HEK293 (cell line): ENCODE measurements at regions not wholly inside any gene's neighbourhood (a gene's known extent, or its start where the extent isn't known, plus 50 kb on each side); places are given as distances from the start of the nearest gene placed in this dataset.

Experiments used
- CTCF ChIA-PET: fragments of 350-600 bp; formaldehyde crosslinking; extraction: SDS; loops from one replicate; lab custom pipeline; 2021; ENCODE audit warnings: antibody characterized with exemption; lab: Yijun Ruan, JAX
- POLR2A ChIA-PET: fragments of 300-600 bp; formaldehyde crosslinking; extraction: SDS; loops from one replicate; lab custom pipeline; 2020; ENCODE audit warnings: antibody characterized with exemption, inconsistent platforms; lab: Yijun Ruan, JAX
- H3K27ac ChIP-seq: fragments of 200-500 bp; sonication (Bioruptor generic); 2 replicates; pipeline ENCODE4 v1.5.1; 2014; ENCODE audit warnings: low read depth, low read length, control low read depth, inconsistent platforms; ENCODE audit errors: extremely low read depth
- H3K36me3 ChIP-seq, 2 experiments: fragments of 200-500 bp in 1 of 2; sonication (Bioruptor generic) in 1 of 2; 1 replicate in 1 of 2; 2 replicates in 1 of 2; pipeline ENCODE4 v1.5.1; 2014 to 2017; ENCODE audit warnings: inconsistent platforms in 2 of 2, low read length in 2 of 2; ENCODE audit not compliant: control insufficient read depth in 2 of 2, insufficient read depth in 1 of 2
- H3K4me1 ChIP-seq: fragments of 200-500 bp; sonication (Bioruptor generic); 2 replicates; pipeline ENCODE4 v1.5.1; 2014; ENCODE audit warnings: mild to moderate bottlenecking, low read length, inconsistent platforms; ENCODE audit not compliant: control insufficient read depth, insufficient read depth
- H3K4me3 ChIP-seq: 2 replicates; pipeline ENCODE4 v1.5.1; 2011; ENCODE audit warnings: low read depth, mild to moderate bottlenecking, control low read depth, low read length, moderate library complexity
- H3K9me3 ChIP-seq: fragments of 200-500 bp; sonication (Bioruptor generic); 2 replicates; pipeline ENCODE4 v1.5.1; 2014; ENCODE audit warnings: low read depth, low read length, inconsistent platforms; ENCODE audit not compliant: control insufficient read depth, insufficient read depth
- MYNN ChIP-seq: fragments of 450-650 bp; formaldehyde crosslinking; IDR thresholded peaks from 2 replicates; pipeline ENCODE4 v1.5.1; 2016; ENCODE audit warnings: missing biosample characterization, missing genetic modification characterization, borderline replicate concordance
- PRDM1 ChIP-seq: fragments of 450-650 bp; formaldehyde crosslinking; IDR thresholded peaks from 2 replicates; pipeline ENCODE4; 2016; ENCODE audit warnings: missing biosample characterization, missing genetic modification characterization
- WT1 ChIP-seq: fragments of 450-650 bp; formaldehyde crosslinking; IDR thresholded peaks from 2 replicates; pipeline ENCODE4 v1.5.1; 2016; ENCODE audit warnings: missing biosample characterization, missing genetic modification characterization
- ZBTB20 ChIP-seq: fragments of 450-650 bp; formaldehyde crosslinking; IDR thresholded peaks from 2 replicates; pipeline ENCODE4 v1.5.1; 2016; ENCODE audit warnings: missing biosample characterization, missing genetic modification characterization
- ZBTB21 ChIP-seq: fragments of 450-650 bp; formaldehyde crosslinking; IDR thresholded peaks from 2 replicates; pipeline ENCODE4 v1.5.1; 2017; ENCODE audit warnings: missing biosample characterization, missing genetic modification characterization
- ZEB2 ChIP-seq: fragments of 450-650 bp; formaldehyde crosslinking; IDR thresholded peaks from 2 replicates; pipeline ENCODE4 v1.5.1; 2016; ENCODE audit warnings: missing biosample characterization, missing genetic modification characterization
- ZNF138 ChIP-seq: fragments of 450-650 bp; formaldehyde crosslinking; IDR thresholded peaks from 2 replicates; pipeline ENCODE4 v1.5.1; 2016; ENCODE audit warnings: missing biosample characterization, missing genetic modification characterization, borderline replicate concordance
- ZNF211 ChIP-seq: fragments of 450-650 bp; formaldehyde crosslinking; IDR thresholded peaks from 2 replicates; pipeline ENCODE4 v1.5.1; 2016; ENCODE audit warnings: low read depth, missing biosample characterization, missing genetic modification characterization
- ZNF311 ChIP-seq: fragments of 450-650 bp; formaldehyde crosslinking; IDR thresholded peaks from 2 replicates; pipeline ENCODE4 v1.5.1; 2017; ENCODE audit warnings: missing biosample characterization, missing genetic modification characterization, borderline replicate concordance
- ZNF350 ChIP-seq: fragments of 450-650 bp; formaldehyde crosslinking; IDR thresholded peaks from 2 replicates; pipeline ENCODE4 v1.5.0; 2017; ENCODE audit warnings: missing biosample characterization, mild to moderate bottlenecking, missing genetic modification characterization
- ZNF366 ChIP-seq: fragments of 450-650 bp; formaldehyde crosslinking; conservative IDR thresholded peaks from 2 replicates; pipeline ENCODE4 v1.5.1; 2016; ENCODE audit warnings: missing biosample characterization, missing genetic modification characterization
- ZNF600 ChIP-seq: fragments of 450-650 bp; formaldehyde crosslinking; IDR thresholded peaks from 2 replicates; pipeline ENCODE4 v1.5.1; 2016; ENCODE audit warnings: missing biosample characterization, missing genetic modification characterization
- ZNF629 ChIP-seq: fragments of 450-650 bp; formaldehyde crosslinking; IDR thresholded peaks from 2 replicates; pipeline ENCODE4 v1.5.1; 2017; ENCODE audit warnings: missing biosample characterization, missing genetic modification characterization
- ZNF677 ChIP-seq: fragments of 450-650 bp; IDR thresholded peaks from 2 replicates; pipeline ENCODE4 v1.5.0; 2018; ENCODE audit warnings: missing biosample characterization, mild to moderate bottlenecking, missing genetic modification characterization, moderate library complexity
- ZNF747 ChIP-seq: fragments of 450-650 bp; formaldehyde crosslinking; IDR thresholded peaks from 2 replicates; pipeline ENCODE4 v1.5.1; 2016; ENCODE audit warnings: missing biosample characterization, missing genetic modification characterization
- ZNF792 ChIP-seq: fragments of 450-650 bp; formaldehyde crosslinking; IDR thresholded peaks from 2 replicates; pipeline ENCODE4 v1.5.1; 2016; ENCODE audit warnings: missing biosample characterization, missing genetic modification characterization
- TF ChIP-seq, protein P1 (sequence below): fragments of 450-650 bp; formaldehyde crosslinking; IDR thresholded peaks from 2 replicates; pipeline ENCODE4 v1.5.1; 2016; ENCODE audit warnings: missing biosample characterization, missing genetic modification characterization
- TF ChIP-seq, protein P2 (sequence below): fragments of 450-650 bp; IDR thresholded peaks from 2 replicates; pipeline ENCODE4 v1.5.1; 2018; ENCODE audit warnings: missing biosample characterization, missing genetic modification characterization
- TF ChIP-seq, protein P3 (sequence below): fragments of 450-650 bp; formaldehyde crosslinking; IDR thresholded peaks from 2 replicates; pipeline ENCODE4 v1.5.1; 2016; ENCODE audit warnings: missing biosample characterization, missing genetic modification characterization
- TF ChIP-seq, protein P4 (sequence below): fragments of 450-650 bp; formaldehyde crosslinking; IDR thresholded peaks from 2 replicates; pipeline ENCODE4 v1.5.1; 2016; ENCODE audit warnings: missing biosample characterization, missing genetic modification characterization, low read depth
- TF ChIP-seq, protein P5 (sequence below): fragments of 450-650 bp; formaldehyde crosslinking; IDR thresholded peaks from 2 replicates; pipeline ENCODE4 v1.5.1; 2017; ENCODE audit warnings: missing biosample characterization, missing genetic modification characterization
- TF ChIP-seq, protein P6 (sequence below): fragments of 450-650 bp; formaldehyde crosslinking; IDR thresholded peaks from 2 replicates; pipeline ENCODE4 v1.5.1; 2016; ENCODE audit warnings: missing biosample characterization, missing genetic modification characterization

DNA sequence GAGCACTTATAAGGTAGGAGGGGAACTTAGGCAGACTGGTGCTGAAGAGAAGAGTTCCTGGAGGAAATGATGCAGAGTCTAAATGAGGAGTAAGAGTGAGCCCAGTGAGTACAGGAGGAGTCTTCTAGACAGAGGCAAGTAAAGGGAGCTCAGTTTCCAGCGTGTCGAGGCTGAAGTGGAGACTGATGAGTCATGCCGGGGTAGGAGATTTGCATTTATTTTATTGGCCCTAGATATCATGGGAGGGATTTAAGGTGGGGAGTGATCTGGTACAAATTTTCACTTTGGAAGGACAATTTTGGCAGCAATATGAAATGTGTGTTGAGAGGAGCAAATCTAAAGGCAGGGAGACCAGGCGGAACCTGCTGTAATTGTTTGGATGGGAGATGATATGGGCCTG, 157.5 kb downstream of the TTC8 start (continued):
- TF ChIP-seq ZNF677 (tag by site-specific recombination) (no peak), ZNF350 (no peak), ZNF211 (tag by site-specific recombination) (no peak), ZNF311 (tag by site-specific recombination) (no peak), ZEB2 (no peak)
- TF ChIP-seq, protein P1, sequence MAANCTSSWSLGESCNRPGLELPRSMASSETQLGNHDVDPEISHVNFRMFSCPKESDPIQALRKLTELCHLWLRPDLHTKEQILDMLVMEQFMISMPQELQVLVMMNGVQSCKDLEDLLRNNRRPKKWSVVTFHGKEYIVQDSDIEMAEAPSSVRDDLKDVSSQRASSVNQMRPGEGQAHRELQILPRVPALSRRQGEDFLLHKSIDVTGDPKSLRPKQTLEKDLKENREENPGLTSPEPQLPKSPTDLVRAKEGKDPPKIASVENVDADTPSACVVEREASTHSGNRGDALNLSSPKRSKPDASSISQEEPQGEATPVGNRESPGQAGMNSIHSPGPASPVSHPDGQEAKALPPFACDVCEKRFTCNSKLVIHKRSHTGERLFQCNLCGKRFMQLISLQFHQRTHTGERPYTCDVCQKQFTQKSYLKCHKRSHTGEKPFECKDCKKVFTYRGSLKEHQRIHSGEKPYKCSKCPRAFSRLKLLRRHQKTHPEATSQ (tag by site-specific recombination), result no peak

DNA sequence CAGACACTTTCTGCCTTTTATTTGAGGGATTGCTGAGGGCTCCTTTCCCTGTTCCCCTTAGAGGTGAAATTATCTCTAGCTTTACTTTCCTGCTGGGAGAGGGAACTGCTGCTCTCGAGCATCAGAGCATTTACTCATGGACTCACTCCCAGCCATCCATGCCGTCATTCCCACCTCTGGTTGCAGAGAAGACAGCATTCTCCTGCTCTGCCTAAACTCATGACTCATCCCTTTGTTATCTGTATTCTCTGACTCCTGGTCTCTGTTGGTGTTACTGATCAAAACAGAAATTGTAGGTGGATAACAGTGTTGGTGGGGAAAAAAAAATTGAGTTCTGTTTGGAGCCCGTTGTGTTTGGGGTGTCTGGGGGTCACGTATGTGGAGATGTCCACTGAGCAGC, 159.3 kb downstream of the TTC8 start:
- Histone ChIP-seq H3K36me3 (no peaks in the 10 kb centered on the region), H3K4me1 (no peaks in the 10 kb centered on the region), H3K4me3 (no peak overlapping the region), H3K9me3 (no peaks in the 10 kb centered on the region), H3K27ac (no peak overlapping the region)
- POLR2A ChIA-PET, result no interaction called here
- CTCF ChIA-PET, result interaction anchor here (1.1 kb wide), 1 partner anchor 57 kb away, joined by 5 read pairs; no protein-coding TSS in a partner anchor
- TF ChIP-seq PRDM1, result peak; percentile 90
- no peak for TF ChIP-seq ZNF138 (tag by site-specific recombination)
- TF ChIP-seq ZNF747, result no peak
- peak; percentile 55; the same call in 1 of the 2 replicates for TF ChIP-seq ZNF629 (tag by site-specific recombination)
- TF ChIP-seq ZBTB21 (tag by site-specific recombination), result peak; percentile 50; the same call in 1 of the 2 replicates
- TF ChIP-seq, protein P2, sequence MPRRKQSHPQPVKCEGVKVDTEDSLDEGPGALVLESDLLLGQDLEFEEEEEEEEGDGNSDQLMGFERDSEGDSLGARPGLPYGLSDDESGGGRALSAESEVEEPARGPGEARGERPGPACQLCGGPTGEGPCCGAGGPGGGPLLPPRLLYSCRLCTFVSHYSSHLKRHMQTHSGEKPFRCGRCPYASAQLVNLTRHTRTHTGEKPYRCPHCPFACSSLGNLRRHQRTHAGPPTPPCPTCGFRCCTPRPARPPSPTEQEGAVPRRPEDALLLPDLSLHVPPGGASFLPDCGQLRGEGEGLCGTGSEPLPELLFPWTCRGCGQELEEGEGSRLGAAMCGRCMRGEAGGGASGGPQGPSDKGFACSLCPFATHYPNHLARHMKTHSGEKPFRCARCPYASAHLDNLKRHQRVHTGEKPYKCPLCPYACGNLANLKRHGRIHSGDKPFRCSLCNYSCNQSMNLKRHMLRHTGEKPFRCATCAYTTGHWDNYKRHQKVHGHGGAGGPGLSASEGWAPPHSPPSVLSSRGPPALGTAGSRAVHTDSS, result no peak
- peak; percentile 51; the same call in 1 of the 2 replicates for TF ChIP-seq ZNF600
- TF ChIP-seq, protein P3, sequence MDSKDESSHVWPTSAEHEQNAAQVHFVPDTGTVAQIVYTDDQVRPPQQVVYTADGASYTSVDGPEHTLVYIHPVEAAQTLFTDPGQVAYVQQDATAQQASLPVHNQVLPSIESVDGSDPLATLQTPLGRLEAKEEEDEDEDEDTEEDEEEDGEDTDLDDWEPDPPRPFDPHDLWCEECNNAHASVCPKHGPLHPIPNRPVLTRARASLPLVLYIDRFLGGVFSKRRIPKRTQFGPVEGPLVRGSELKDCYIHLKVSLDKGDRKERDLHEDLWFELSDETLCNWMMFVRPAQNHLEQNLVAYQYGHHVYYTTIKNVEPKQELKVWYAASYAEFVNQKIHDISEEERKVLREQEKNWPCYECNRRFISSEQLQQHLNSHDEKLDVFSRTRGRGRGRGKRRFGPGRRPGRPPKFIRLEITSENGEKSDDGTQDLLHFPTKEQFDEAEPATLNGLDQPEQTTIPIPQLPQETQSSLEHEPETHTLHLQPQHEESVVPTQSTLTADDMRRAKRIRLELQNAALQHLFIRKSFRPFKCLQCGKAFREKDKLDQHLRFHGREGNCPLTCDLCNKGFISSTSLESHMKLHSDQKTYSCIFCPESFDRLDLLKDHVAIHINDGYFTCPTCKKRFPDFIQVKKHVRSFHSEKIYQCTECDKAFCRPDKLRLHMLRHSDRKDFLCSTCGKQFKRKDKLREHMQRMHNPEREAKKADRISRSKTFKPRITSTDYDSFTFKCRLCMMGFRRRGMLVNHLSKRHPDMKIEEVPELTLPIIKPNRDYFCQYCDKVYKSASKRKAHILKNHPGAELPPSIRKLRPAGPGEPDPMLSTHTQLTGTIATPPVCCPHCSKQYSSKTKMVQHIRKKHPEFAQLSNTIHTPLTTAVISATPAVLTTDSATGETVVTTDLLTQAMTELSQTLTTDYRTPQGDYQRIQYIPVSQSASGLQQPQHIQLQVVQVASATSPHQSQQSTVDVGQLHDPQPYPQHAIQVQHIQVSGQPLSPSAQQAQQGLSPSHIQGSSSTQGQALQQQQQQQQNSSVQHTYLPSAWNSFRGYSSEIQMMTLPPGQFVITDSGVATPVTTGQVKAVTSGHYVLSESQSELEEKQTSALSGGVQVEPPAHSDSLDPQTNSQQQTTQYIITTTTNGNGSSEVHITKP (tag by site-specific recombination), result 0 out of 2 replicates have a peak, but pooled peaks have one; percentile 22

DNA sequence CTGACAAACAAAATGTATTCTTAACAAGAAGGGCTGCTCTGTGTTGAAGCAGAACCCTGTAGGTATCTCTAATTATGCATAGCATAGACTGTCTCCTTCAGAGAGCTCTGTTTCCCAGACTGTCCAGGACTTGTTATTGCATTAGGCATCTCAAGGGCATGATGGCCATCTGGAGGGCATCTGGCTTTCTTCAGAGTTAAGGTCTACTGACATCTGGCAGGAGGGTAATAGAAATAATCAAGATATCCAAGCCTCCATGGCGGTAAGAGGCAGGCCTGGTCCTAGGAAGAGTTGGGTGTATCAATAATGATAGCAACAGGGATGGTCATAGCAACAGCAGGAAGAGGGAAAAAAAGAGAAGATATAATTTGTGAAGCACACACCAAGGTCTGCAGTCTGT, 161.2 kb downstream of the TTC8 start:
- ChIA-PET POLR2A (interaction anchor here (0.5 kb wide), 1 partner anchor 338 kb away, joined by 4 read pairs; no protein-coding TSS in a partner anchor), CTCF (no interaction called here)
- no peaks in the 10 kb centered on the region for H3K9me3 ChIP-seq
- H3K4me3 ChIP-seq, result no peak overlapping the region
- H3K36me3 ChIP-seq, result no peaks in the 10 kb centered on the region
- no peaks in the 10 kb centered on the region for H3K4me1 ChIP-seq
- no peak overlapping the region for H3K27ac ChIP-seq
- TF ChIP-seq, protein P4, sequence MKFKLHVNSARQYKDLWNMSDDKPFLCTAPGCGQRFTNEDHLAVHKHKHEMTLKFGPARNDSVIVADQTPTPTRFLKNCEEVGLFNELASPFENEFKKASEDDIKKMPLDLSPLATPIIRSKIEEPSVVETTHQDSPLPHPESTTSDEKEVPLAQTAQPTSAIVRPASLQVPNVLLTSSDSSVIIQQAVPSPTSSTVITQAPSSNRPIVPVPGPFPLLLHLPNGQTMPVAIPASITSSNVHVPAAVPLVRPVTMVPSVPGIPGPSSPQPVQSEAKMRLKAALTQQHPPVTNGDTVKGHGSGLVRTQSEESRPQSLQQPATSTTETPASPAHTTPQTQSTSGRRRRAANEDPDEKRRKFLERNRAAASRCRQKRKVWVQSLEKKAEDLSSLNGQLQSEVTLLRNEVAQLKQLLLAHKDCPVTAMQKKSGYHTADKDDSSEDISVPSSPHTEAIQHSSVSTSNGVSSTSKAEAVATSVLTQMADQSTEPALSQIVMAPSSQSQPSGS (tag by site-specific recombination), result no peak
- no peak for TF ChIP-seq ZNF366
- no peak for TF ChIP-seq WT1 (tag by site-specific recombination)
- no peak for TF ChIP-seq MYNN
- TF ChIP-seq, protein P5, sequence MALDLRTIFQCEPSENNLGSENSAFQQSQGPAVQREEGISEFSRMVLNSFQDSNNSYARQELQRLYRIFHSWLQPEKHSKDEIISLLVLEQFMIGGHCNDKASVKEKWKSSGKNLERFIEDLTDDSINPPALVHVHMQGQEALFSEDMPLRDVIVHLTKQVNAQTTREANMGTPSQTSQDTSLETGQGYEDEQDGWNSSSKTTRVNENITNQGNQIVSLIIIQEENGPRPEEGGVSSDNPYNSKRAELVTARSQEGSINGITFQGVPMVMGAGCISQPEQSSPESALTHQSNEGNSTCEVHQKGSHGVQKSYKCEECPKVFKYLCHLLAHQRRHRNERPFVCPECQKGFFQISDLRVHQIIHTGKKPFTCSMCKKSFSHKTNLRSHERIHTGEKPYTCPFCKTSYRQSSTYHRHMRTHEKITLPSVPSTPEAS (tag by site-specific recombination), result no peak
- TF ChIP-seq ZBTB20 (tag by site-specific recombination), result no peak
- no peak for TF ChIP-seq ZNF629 (tag by site-specific recombination)
- TF ChIP-seq, protein P6, sequence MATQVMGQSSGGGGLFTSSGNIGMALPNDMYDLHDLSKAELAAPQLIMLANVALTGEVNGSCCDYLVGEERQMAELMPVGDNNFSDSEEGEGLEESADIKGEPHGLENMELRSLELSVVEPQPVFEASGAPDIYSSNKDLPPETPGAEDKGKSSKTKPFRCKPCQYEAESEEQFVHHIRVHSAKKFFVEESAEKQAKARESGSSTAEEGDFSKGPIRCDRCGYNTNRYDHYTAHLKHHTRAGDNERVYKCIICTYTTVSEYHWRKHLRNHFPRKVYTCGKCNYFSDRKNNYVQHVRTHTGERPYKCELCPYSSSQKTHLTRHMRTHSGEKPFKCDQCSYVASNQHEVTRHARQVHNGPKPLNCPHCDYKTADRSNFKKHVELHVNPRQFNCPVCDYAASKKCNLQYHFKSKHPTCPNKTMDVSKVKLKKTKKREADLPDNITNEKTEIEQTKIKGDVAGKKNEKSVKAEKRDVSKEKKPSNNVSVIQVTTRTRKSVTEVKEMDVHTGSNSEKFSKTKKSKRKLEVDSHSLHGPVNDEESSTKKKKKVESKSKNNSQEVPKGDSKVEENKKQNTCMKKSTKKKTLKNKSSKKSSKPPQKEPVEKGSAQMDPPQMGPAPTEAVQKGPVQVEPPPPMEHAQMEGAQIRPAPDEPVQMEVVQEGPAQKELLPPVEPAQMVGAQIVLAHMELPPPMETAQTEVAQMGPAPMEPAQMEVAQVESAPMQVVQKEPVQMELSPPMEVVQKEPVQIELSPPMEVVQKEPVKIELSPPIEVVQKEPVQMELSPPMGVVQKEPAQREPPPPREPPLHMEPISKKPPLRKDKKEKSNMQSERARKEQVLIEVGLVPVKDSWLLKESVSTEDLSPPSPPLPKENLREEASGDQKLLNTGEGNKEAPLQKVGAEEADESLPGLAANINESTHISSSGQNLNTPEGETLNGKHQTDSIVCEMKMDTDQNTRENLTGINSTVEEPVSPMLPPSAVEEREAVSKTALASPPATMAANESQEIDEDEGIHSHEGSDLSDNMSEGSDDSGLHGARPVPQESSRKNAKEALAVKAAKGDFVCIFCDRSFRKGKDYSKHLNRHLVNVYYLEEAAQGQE, result no peak
- TF ChIP-seq ZNF792, result no peak
